ENCODE measurements at regions not wholly inside any gene's neighbourhood (a gene's known extent, or its start where the extent isn't known, plus 50 kb on each side); places are given as distances from the start of the nearest gene placed in this dataset.

- TF ChIP-seq EZH2 (IDR thresholded peaks at IDR 0.05; ENCODE audit: borderline replicate concordance, low read depth, low read length, severe bottlenecking): no peak
- TF ChIP-seq, protein P1, sequence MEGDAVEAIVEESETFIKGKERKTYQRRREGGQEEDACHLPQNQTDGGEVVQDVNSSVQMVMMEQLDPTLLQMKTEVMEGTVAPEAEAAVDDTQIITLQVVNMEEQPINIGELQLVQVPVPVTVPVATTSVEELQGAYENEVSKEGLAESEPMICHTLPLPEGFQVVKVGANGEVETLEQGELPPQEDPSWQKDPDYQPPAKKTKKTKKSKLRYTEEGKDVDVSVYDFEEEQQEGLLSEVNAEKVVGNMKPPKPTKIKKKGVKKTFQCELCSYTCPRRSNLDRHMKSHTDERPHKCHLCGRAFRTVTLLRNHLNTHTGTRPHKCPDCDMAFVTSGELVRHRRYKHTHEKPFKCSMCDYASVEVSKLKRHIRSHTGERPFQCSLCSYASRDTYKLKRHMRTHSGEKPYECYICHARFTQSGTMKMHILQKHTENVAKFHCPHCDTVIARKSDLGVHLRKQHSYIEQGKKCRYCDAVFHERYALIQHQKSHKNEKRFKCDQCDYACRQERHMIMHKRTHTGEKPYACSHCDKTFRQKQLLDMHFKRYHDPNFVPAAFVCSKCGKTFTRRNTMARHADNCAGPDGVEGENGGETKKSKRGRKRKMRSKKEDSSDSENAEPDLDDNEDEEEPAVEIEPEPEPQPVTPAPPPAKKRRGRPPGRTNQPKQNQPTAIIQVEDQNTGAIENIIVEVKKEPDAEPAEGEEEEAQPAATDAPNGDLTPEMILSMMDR (IDR thresholded peaks at IDR 0.05; ENCODE audit: borderline replicate concordance, extremely low read depth, low read length, poor library complexity, severe bottlenecking): no peak
- Histone ChIP-seq H3K4me2 (ENCODE audit: insufficient read depth, low read length) (no peak overlapping the region), H3K4me3 (ENCODE audit: low read depth in 1 of 2, low read length in 2 of 2) (no peak overlapping the region), H3K9ac (ENCODE audit: low read depth, low read length) (no peak overlapping the region), H3K27me3 (ENCODE audit: insufficient read depth, low read length, poor library complexity) (peaks cover 38% of the 10 kb centered on the region), H3K79me2 (ENCODE audit: insufficient read depth, low read length) (no peaks in the 10 kb centered on the region), H3K36me3 (ENCODE audit: insufficient read depth, low read length) (no peaks in the 10 kb centered on the region), H3K9me3 (ENCODE audit: insufficient read depth, low read length, severe bottlenecking) (no peaks in the 10 kb centered on the region), H3K4me1 (ENCODE audit: insufficient read depth, low read length) (no peaks in the 10 kb centered on the region), H3K27ac (ENCODE audit: low read length) (no peak overlapping the region), H2AFZ (ENCODE audit: low read depth, low read length) (no peak overlapping the region), H4K20me1 (ENCODE audit: insufficient read depth, low read length) (peaks cover 32% of the 10 kb centered on the region)
- ATAC-seq (ENCODE audit: insufficient read depth, low read depth) (no peak), DNase-seq (no peak)
Measured at GRCh38 chr14:101460986-101461750, 100.1 kb upstream of the DIO3 start.

- Histone ChIP-seq H3K4me2 (ENCODE audit: insufficient read depth, low read length) (no peak overlapping the region), H3K4me1 (ENCODE audit: insufficient read depth, low read length) (no peaks in the 10 kb centered on the region), H3K36me3 (ENCODE audit: insufficient read depth, low read length) (no peaks in the 10 kb centered on the region), H3K79me2 (ENCODE audit: insufficient read depth, low read length) (no peaks in the 10 kb centered on the region), H4K20me1 (ENCODE audit: insufficient read depth, low read length) (peaks cover 32% of the 10 kb centered on the region), H2AFZ (ENCODE audit: low read depth, low read length) (no peak overlapping the region), H3K9me3 (ENCODE audit: insufficient read depth, low read length, severe bottlenecking) (no peaks in the 10 kb centered on the region), H3K4me3 (ENCODE audit: low read depth in 1 of 2, low read length in 2 of 2) (no peak overlapping the region), H3K27me3 (ENCODE audit: insufficient read depth, low read length, poor library complexity) (peaks cover 38% of the 10 kb centered on the region), H3K9ac (ENCODE audit: low read depth, low read length) (no peak overlapping the region), H3K27ac (ENCODE audit: low read length) (no peak overlapping the region)
- no peak for DNase-seq
- no peak for TF ChIP-seq EZH2 (IDR thresholded peaks at IDR 0.05; ENCODE audit: borderline replicate concordance, low read depth, low read length, severe bottlenecking)
- TF ChIP-seq, protein P1 (IDR thresholded peaks at IDR 0.05; ENCODE audit: borderline replicate concordance, extremely low read depth, low read length, poor library complexity, severe bottlenecking): no peak
- no peak for ATAC-seq (ENCODE audit: insufficient read depth, low read depth)
Measured at GRCh38 chr14:101461891-101462290, 99.4 kb upstream of the DIO3 start.

DNA sequence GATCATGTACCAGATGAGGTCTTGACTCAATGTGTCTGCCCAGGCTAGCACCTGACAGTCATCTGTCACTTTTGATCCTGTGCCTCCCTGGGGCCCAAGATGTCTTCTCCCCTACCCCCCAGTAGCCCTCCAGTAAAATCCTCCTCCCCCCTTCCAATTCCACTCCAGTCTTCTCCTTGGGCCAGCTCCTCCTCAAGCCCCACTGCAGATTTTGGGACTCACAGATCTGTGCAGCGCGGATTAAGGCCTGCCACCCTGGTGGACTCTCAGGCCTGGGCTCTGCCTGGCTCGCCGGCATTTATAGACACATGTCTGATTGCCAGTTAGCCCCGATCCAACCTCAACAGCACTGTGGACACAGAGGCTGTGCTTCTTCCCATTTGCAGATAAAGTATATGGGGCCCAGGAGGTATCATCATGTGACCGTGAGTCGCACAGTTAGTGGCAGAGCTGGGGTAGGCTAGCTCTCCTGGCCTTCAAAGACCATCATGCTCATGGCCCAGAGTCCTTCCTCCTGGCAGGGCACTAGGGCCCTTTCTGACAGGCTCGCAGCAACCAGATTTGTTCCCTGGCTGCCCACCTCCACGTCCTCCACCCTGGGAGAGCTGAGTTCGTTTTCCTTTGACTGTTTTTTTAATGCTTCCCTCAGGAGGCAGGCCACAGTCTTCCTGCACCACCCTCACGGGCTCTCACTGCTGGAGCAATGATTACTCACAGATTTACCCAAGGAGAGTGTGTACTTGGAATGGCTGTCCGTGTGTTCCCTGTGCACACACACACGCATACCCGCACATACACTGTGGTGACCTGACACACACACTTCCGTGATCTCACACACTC is 98.3 kb upstream of the DIO3 start:
- Histone ChIP-seq H3K9ac (ENCODE audit: low read depth, low read length) (no peak overlapping the region), H4K20me1 (ENCODE audit: insufficient read depth, low read length) (peaks cover 32% of the 10 kb centered on the region), H3K27ac (ENCODE audit: low read length) (no peak overlapping the region), H2AFZ (ENCODE audit: low read depth, low read length) (no peak overlapping the region), H3K4me1 (ENCODE audit: insufficient read depth, low read length) (no peaks in the 10 kb centered on the region), H3K36me3 (ENCODE audit: insufficient read depth, low read length) (no peaks in the 10 kb centered on the region), H3K79me2 (ENCODE audit: insufficient read depth, low read length) (no peaks in the 10 kb centered on the region), H3K27me3 (ENCODE audit: insufficient read depth, low read length, poor library complexity) (peaks cover 41% of the 10 kb centered on the region), H3K4me3 (ENCODE audit: low read depth in 1 of 2, low read length in 2 of 2) (no peak overlapping the region), H3K4me2 (ENCODE audit: insufficient read depth, low read length) (no peak overlapping the region), H3K9me3 (ENCODE audit: insufficient read depth, low read length, severe bottlenecking) (no peaks in the 10 kb centered on the region)
- DNase-seq: no peak
- ATAC-seq (ENCODE audit: insufficient read depth, low read depth): no peak
- no peak for TF ChIP-seq EZH2 (IDR thresholded peaks at IDR 0.05; ENCODE audit: borderline replicate concordance, low read depth, low read length, severe bottlenecking)
- TF ChIP-seq, protein P1 (IDR thresholded peaks at IDR 0.05; ENCODE audit: borderline replicate concordance, extremely low read depth, low read length, poor library complexity, severe bottlenecking): no peak
